Suppressor macrophage treated with lipopolysaccharide for 1 hour (primary cell): ENCODE measurements at regions not wholly inside any gene's neighbourhood (a gene's known extent, or its start where the extent isn't known, plus 50 kb on each side); places are given as distances from the start of the nearest gene placed in this dataset.
A peak's percentile ranks its signal among the peaks of the same experiment; 100 is the strongest.

ENCODE experiments used
- DNase-seq, 3 donors: peaks; one replicate each; pipeline ENCODE4 v3.0.0-alpha.2; 2020 to 2022

DNA sequence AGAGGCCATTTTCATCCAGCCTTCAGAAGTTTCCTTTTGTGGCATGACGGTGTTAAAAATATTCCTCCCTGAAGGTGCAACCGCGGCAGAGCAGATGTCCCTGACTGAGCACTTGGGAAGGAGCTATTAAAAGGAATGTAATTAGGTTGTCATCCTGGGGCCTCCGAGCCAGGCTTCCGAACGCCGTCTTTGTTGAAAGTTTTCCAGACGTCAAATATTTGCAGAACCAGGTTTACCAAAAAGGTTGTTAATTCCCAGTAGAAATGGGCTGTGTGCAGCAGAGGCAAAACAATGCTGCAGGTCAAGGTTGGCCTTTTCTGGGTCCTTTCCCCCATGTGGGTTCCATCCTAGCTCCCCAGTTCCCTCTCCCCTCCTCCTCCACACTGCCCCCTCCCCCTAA lies 88.8 kb upstream of the CALM2 start:
- no peak for DNase-seq

DNA sequence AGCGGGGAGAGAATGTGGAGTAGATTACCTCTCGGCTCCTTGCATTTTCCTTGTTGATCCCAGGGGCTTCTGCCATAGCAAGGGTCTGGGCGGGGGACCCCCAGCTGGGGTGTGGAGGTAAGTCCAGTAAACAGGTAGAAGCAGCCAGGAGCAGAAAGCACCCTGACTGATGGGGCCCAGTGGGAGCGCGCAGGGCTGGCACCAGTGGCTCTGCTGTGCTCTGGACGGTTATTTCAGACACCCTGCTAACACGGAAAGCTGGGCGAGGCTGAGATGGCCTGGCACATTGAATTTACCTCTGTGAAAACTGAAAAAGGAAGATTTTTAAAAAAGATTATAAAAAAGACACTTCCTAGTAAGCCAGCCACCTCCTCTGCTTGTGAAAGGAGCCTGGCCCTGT lies 88.4 kb upstream of the CALM2 start:
- no peak for DNase-seq

DNA sequence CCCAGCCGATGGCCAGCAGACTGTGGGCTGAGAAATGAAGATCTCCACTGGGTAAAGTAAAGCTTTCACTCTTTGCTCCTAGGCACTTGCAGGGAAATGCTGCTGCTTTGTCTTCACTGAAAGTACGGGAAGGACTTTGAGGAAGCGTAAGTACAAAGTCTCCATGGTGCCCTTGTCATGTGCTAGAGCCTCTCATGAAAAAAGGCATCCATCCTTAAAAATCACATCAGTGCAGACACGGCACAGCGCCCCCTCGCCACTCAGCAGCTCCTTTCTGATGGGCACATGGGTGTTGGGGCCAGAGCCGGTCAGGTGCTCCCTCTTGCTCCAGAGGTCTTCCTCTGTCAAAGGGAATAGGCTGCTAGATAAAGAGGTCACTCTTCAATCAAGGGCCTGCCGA lies 87.8 kb upstream of the CALM2 start:
- DNase-seq: peak in 2 of 3 donors; percentile 18 to 32

DNA sequence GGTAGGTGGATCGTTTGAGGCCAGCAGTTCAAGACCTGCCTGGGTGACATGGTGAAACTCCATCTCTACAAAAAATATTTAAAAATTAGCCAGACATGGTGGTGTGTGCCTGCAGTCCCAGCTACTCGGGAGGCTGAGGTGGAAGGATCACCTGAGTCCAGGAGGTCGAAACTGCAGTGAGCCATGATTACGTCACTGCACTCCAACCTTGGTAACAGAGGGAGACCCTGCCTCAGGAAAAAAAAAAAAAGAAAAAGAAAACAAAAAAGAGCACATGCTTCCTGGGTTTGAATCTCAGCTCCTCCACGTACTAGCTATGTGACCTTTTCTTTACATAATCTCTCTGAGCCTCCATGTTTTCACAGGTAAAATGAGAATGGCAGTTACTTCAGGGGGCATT lies 86.3 kb upstream of the CALM2 start:
- DNase-seq: no peak

DNA sequence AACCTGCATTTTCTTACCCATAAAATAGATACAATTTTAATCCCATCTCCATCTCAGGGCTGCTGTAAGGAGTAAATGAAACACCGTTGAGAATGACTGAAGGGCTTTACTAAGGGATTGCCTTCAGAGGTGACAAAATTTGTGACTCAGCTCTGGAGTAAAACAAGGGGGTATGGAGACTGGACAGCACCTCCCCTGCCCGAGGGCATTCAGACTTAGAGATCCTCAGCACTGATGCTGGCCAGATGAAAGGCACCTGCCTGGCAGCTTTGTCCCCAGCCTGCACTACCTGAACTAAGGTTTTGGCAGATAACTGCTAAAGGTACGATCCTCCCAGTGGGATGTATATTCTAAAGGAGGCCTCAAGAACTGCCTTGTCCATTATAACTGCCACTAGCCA lies 84.7 kb upstream of the CALM2 start:
- no peak for DNase-seq

DNA sequence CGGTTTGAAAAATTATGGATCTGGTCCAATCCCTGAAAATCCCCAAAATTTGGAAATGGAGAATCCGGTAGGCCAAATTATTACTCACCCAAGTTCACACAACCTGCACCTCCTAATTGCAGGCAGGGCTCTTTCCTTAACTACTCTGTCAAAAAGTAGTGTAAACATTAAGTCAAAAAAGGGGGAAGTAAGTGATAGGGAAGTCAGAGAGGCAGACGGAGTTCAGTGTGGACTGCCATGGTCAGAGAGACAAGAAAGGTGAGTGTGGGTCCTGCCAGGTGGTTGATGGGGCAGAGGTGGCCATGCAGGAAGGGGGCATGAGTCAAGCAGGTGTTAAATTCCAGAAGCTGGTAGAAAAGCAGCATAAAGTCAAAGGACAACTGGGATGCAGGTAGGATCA lies 83.5 kb upstream of the CALM2 start:
- peak; percentile 10 to 33 (median 27) for DNase-seq

DNA sequence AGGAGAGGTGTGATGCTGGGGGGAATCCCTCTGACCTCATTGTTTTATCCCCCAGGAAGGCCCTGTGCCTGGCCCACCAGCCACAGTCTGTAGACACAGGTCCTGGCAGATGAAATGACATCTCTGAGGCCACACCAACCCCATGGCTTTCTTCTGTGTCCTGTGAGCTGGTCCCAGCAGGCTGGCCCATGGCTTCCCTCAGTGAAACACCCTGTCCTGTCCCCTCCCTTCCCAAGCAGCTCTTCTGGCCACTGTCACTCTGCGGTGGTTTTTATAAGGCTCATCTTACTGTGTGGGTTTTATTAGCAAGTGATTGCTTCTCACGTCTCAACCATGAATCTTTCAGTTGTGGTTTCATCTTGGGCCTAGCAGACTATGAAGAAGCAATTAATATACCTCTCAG lies 81.6 kb upstream of the CALM2 start:
- no peak for DNase-seq

DNA sequence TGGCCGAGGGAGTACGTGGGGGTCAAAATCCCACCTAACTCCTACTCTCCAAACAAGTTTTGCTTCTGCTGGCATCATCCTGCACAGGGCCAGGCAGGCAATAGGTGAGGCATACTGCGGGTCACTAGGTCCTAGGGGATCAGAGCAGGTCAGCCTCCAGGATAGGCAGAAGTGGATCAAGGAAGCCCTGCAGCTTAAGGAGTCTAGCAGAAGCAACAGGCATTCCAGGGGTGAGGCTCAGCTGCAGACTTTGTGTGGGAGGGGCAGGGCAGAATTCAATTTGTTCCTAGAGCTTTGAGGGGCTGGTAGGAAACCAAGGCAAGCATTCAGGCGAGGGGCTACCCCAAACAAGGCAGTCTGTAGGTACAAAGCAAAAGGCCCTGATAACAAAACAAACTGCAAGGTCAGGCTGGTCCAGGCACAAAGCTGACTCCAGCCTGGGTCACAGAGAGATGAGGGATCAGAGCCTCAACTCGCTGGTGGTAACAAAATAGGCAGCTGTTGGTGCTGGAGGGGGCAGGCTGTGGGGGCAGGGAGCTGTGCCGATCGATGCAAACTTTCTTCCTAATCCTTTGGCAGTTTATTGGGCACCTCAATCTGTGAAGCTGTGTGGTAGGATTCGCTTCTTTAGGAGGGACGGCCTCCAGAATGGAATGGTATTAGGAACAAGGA lies 80.2 kb upstream of the CALM2 start:
- no peak for DNase-seq

DNA sequence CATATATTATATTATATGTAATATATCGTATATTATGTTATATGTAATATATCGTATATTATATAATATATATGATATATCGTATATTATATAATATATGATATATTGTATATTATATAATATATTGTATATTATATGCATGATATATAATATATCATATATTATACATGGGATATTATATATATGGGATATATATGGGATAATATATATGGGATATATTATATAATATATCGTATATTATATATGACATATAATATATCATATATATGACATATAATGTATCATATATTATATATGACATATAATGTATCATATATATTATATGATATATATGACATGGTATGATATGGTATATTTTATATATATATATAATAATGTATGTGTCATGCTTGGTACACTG lies 79.5 kb upstream of the CALM2 start:
- DNase-seq: no peak

DNA sequence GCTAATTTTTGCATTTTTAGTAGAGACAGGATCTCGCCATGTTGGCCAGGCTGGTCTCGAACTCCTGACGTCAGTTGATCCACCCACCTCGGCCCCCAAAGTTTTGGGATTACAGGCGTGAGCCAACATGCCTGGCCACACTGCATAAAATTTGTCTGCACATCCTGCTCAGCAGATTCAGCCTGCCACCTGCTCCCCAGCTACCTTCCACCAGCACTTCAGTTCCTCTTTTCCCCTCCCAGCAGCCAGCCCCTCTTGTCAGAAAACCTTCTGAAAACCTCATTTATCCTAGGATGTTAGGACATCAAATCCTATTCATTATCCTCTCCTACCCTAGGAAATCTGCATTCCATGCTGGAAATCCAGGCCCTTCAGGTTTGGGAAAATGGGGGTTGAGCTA lies 78.2 kb upstream of the CALM2 start:
- DNase-seq: no peak

DNA sequence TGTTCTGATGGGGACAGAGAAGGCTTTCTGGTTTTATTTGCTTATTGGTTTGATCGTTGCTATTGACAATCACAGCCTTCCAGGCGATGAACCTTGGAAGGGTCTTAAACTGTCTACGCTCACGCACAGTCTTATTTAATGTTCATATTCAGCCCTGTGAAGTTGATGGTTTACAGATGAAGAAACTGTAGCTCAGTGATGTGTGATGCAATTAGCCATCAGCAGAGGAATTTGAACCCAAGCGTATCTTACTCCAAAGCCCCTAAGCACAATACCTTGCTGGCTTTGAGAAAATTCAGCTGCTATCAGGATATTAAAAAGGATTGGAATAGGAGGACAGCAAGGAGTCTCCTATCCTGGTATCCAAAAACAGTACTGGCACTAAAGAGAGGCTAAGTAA lies 77.1 kb upstream of the CALM2 start:
- DNase-seq: no peak

DNA sequence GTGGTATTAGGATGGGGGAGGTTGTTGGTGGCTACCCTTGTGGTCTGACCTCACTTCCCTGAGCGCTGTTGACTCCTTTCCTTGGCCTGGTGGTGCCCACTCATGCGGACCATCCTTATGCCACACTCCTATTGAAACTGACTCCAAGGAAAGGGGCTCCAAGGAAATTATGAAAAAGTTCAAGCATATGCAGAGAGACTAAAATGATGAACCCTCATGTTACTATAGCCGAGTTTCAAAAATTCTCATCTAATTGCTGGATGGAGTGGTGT lies 75.0 kb upstream of the CALM2 start:
- no peak for DNase-seq

DNA sequence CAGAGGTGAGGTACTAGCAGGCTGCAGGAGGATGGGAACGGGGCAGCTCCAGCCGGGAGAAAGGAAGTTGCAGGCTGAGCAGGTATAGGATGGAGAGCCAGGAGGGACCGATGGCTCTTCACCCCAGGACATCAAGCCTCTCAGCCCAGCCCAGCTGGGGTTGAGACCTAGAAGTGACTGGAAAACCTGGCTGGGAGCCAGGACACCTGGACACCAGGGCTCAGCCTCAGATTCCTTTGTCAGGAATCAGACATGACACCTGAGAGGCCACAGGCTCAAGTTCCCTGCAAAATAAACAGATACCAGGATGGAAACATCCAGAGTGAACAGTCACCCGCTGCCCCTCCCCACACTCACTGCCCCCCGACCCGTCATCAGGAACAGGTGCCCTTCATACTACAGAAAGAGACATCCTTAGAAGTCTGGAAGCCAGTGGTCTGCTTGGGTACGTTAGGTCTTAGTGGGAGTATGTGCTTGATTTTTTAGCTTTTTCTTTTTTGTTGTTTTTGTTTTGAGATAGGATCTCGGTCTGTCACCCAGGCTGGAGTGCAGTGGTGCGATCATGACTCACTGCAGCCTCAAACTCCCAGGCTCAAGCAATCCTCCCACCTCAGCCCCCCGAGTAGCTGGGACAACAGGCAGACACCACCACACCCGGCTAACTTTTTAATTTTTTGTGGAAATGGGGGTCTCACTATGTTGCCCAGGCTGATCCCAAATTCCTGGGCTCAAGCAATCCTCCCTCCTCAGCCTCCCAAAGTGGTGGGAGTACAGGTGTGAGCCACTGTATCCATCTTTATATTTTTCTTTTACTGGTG lies 74.5 kb upstream of the CALM2 start:
- DNase-seq: no peak

DNA sequence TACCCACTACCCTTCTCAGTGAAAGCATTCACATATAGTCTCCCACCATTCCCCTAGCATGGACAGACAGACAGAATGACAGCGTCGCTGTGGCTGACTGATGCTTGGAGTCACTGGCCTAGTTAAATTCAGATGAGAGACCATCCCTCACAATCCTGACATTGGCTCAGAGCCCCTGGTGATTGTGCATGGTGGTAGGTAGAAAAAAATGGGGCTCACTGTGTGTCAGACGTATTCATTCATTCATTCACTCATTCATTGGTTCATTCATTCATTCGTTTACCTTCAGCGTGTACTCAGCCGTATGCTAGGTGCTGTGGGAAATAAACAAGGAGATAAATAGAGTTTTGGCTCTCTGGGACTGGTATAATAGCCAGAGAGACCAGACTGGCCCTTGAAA lies 73.6 kb upstream of the CALM2 start:
- no peak for DNase-seq

DNA sequence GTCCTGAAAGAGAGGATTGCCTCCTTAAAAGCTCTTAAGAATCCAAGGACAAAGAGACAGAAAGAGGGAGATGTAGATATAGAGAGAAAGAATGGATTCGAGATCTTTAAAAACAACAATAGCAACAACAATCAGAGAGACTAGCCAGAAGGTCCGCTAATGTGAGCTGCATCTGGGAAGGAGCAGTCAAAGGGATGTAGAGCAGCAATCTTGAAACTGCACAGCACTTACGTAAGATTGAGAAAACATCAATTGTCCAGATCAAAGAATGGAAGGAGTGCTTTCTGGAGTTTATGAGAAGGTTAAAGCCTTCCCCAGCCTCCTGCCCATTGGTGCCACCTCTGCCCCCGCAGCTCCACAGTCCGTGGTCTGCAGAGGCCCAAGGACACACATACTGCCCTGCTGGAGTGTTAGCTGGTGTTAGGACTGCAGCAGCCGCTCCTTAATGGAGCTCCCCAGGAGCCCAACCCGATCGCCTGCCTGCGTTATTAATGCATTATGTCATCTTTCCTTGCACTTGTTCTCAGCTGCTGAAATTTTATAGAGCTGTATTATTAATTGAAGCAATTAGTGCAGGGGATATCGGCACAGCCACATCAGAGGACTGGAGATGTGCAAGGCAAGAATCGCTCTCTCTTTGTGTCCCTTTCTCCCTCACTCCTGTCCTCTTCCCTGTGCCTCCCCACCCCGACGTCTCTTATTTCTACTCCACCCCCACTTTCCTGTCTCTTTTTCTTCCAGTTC lies 73.0 kb upstream of the CALM2 start:
- DNase-seq: no peak

DNA sequence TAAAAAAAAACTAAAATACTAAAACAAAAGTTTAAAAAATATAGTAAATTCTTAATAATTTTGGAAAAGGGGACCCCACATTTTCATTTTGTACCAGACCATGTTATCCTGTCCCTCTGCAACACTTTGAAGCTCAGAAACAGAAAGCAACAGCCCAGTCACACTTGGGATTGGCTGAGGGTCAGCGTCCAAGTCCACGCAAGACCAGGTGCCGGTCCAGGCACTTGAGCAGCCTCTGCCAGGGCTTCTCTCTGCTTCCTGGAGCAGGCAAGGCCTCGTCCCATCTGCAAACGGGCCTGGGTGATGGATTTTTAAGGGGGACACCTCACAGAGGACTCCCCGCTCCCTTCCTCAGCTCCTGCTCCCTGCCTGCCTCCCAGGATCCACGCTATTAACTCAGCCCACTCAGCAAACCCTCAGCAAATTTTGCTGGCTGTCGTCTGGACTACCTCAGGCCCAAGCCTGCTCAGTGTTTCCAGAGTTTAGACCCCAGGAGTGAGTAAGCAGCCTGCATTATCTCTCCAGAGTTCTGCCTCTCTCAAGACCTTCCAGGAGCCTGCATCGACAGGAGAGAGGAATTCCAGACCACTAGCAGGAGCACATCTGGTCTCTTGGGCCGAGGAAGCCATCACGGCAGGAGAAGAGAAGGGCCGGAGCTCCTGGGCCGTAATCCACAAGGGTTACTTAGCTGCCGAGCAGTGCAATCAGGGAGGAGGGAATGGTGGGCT lies 67.4 kb upstream of the CALM2 start:
- no peak for DNase-seq

DNA sequence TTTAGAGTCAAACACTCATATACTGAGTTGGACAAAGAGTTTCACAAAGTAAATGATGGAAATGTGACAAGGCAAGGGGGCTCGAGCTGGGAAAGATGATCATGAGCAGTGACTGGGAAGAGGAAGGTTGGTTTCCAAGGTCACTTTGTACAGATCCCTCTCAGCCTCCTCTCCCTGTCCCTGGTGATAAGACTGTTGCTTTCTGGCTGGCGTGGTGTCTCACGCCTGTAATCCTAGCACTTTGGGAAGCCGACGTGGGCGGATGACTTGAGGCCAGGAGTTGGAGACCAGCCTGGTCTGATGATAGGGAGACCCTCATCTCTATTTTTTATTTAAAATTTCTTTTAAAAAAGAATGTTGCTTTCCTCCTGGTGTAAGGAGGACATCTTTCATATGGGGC lies 65.4 kb upstream of the CALM2 start:
- DNase-seq: no peak

DNA sequence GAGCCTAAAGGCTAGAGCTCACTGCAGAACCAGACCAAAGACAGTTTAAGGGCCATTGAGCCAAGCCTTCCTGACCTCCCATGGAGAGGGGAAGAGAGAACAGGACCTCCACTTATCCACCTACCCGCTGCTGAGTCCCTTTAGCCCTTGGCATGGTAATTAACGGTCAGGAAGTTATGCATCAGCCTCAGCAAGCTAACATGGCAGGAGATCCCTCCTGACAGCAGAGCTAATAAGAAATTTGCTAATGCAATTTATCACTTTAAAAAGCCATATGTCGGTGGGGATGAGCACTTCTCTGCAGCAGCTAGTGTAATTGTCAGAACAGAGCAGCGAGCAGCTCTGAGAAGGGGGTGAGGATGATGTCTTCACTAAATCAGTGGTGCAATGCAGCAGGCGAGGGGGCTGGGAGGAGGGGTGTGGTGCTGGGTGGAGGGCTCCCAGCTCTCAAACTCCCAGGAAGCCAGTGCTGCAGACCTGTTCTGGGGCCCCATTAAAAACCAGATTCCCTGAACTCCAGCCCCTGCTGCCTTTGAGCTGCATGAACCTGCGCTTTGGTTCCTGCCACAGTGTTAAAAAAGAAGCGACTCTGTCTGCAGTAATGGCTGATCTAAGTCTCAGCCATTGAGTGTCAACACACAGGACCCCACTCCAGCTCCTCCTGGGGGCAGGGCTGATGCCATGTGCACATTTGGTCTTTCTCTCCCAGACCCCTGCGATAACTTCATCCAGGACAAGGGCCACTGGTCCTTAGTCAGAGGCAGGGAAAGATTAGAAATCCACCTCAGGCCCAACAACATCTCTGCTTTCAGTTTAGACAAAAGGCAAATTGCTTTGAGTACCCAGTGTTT lies 63.0 kb upstream of the CALM2 start:
- no peak for DNase-seq

DNA sequence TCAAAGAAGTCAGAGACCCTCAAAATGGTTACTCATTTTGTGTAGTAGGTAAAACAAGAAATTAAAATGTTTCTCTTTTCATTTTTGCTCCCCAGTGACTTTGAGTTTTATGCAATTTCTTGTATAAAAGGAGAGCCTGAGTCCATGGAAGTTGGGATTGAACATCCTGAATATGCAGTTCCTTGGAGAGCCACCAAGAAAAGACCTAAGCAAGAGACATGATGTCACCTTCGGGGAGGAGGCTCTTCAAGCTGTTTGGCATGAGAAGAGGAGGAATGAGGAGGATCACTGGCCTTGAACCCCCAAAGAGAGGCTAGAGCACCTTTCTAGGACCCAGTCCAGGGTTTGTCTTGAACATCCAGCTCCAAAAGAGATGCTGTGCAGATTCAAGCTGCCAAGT lies 62.3 kb upstream of the CALM2 start:
- no peak for DNase-seq

DNA sequence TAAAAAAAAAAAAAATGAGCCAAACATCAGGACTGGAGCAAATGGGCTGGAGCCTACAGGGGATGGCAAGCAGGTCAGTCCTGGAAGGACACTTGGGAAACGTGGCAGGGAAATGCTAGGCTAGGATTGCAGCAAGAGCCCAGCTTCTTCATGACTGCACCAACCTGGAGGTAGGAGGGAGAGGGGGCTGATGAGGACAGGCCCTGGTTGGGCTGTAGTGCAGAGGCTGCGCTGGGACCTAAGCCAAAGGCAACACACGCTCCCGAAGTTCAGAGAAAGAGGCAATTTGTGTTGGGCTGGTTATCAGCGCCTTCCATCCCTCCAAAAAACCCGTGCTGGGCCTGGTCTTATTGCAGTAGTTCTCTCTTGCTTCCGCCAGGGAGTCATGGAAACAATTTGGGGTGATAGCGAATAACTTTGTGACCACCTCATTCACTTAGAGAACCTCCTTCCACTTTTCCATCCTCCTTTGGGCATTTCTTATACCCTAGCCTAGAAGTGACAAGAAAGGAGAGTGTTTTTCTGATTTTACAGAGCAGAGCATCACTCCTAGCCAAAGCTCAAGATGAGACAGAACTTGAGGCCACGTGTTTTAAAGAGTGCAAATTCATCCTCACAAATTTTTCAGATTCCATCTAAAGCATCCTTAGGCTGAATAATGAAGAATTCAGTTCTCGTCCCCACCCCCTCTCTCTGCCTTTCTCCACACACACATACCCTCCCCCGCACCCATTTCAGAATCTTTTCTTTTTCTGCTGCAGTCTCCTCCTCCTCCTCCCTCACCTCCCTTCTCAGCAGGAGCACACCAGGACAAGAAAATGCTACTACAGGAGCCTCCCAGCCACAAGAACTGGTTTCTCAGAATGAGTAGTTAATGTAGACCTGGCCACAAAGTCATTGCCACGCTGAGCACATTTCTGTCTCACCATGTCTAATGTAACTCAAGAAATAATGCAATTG lies 61.3 kb upstream of the CALM2 start:
- DNase-seq: no peak

DNA sequence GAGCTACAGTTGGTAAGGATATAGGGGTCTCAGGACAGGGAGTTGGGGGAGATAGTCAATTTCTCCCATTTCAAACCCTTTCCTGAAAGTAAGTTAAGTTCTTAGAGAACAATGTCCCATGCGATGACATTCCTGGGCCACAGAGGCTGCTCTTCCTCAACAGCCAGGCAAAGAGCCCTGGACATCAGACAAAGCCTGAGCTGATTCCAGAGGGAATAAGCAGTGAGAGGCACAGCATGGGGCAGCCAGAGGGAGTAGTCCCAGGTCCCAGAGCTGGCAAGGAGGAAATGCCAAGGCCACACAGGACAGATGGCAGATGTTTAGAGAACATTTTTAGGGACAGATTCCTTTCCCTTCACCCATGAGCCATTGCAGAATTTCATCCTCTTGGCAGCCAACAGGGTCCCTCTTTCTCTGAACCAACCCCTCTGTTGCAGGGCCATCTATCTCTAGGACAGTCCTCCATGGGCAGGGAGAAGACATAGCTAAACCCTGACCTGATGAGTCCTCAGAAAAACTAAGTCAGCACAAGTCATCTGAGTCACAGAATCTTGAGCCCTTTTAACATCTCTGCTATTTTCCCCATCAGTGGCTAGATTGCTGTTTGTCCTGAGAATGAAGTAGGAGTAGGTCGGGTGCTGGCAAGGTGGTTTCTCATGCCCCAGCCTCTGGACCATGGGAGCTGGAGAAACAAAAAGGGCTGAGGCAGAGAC lies 60.3 kb upstream of the CALM2 start:
- DNase-seq: no peak
